Stimulated activated CD8-positive, alpha-beta memory T cell treated with anti-CD3 and anti-CD28 coated beads, Interleukin-4, amount 100 ng/mL, for 4 hours (primary cell): ENCODE measurements at regions not wholly inside any gene's neighbourhood (a gene's known extent, or its start where the extent isn't known, plus 50 kb on each side); places are given as distances from the start of the nearest gene placed in this dataset.
"Not testable (repeated sequence)": the region's sequence is repeated elsewhere in the genome, so short reads cannot be mapped to it uniquely, and the experiment has no call there.

ENCODE experiments used
- DNase-seq, 2 donors: peaks; one replicate each; pipeline ENCODE4 v3.0.0-alpha.2; 2020; ENCODE audit warnings: low read depth in 2 of 2, low spot score in 1 of 2

GRCh38 chr15:94838281-94838680, 606.9 kb downstream of the MCTP2 start:
- no peak for DNase-seq

- DNase-seq = no peak
Observed at GRCh38 chr15:94840794-94841783, 609.7 kb downstream of the MCTP2 start.

GRCh38 chr15:94843060-94843459, 611.7 kb downstream of the MCTP2 start:
- no peak for DNase-seq

GRCh38 chr15:94844198-94844537, 612.8 kb downstream of the MCTP2 start:
- no peak for DNase-seq

GRCh38 chr15:94844538-94845389, 613.4 kb downstream of the MCTP2 start:
- DNase-seq = no peak

- no peak for DNase-seq
Observed at GRCh38 chr15:94845390-94845716, 614.0 kb downstream of the MCTP2 start.

GRCh38 chr15:94847325-94847724, 616.0 kb downstream of the MCTP2 start:
- no peak for DNase-seq

GRCh38 chr15:94848054-94848453, 616.7 kb downstream of the MCTP2 start:
- no peak for DNase-seq

- DNase-seq = no peak
Observed at GRCh38 chr15:94855018-94855408, 623.7 kb downstream of the MCTP2 start.

- no peak for DNase-seq
Observed at GRCh38 chr15:94855409-94856266, 624.3 kb downstream of the MCTP2 start.

- DNase-seq = no peak
Observed at GRCh38 chr15:94856267-94856854, 625.0 kb downstream of the MCTP2 start.

GRCh38 chr15:94857466-94857865, 626.1 kb downstream of the MCTP2 start:
- no peak for DNase-seq

GRCh38 chr15:94858011-94858410, 626.6 kb downstream of the MCTP2 start:
- no peak for DNase-seq

GRCh38 chr15:94858449-94858848, 627.1 kb downstream of the MCTP2 start:
- DNase-seq = no peak

- DNase-seq = no peak
Observed at GRCh38 chr15:94858920-94859319, 627.6 kb downstream of the MCTP2 start.

GRCh38 chr15:94864600-94864999, 633.2 kb downstream of the MCTP2 start:
- no peak for DNase-seq

- not testable (repeated sequence) for DNase-seq
Observed at GRCh38 chr15:94868265-94868664, 636.9 kb downstream of the MCTP2 start.

GRCh38 chr15:94875550-94875949, 644.2 kb downstream of the MCTP2 start:
- DNase-seq = no peak

- no peak for DNase-seq
Observed at GRCh38 chr15:94877833-94878232, 646.5 kb downstream of the MCTP2 start.

- no peak for DNase-seq
Observed at GRCh38 chr15:94882071-94882712, 650.8 kb downstream of the MCTP2 start.
